NB4 (cell line): ENCODE measurements at regions not wholly inside any gene's neighbourhood (a gene's known extent, or its start where the extent isn't known, plus 50 kb on each side); places are given as distances from the start of the nearest gene placed in this dataset.

ENCODE experiments used
- CTCF ChIP-seq: IDR thresholded peaks from one replicate; pipeline ENCODE4 v1.5.1; 2012; ENCODE audit warnings: low read depth, low read length
- MAX ChIP-seq: IDR thresholded peaks from 2 replicates; pipeline ENCODE4 v1.6.1; 2011; ENCODE audit warnings: low read depth, low read length
- MYC ChIP-seq: IDR thresholded peaks from 2 replicates; pipeline ENCODE4 v1.6.1; 2011; ENCODE audit warnings: low read depth, low read length
- POLR2A ChIP-seq: IDR thresholded peaks from 2 replicates; pipeline ENCODE4 v1.6.1; 2011; ENCODE audit warnings: mild to moderate bottlenecking; ENCODE audit not compliant: insufficient read length; ENCODE audit errors: extremely low read depth

GRCh38 chr20:7399575-7399974 is 540.7 kb downstream of the HAO1 start:
- TF ChIP-seq CTCF: no peak
- no peak for TF ChIP-seq MYC
- TF ChIP-seq POLR2A: no peak
- no peak for TF ChIP-seq MAX
